AG04449 (cell line): ENCODE measurements at regions not wholly inside any gene's neighbourhood (a gene's known extent, or its start where the extent isn't known, plus 50 kb on each side); places are given as distances from the start of the nearest gene placed in this dataset.
"Not testable (repeated sequence)": the region's sequence is repeated elsewhere in the genome, so short reads cannot be mapped to it uniquely, and the experiment has no call there.

Experiments used
- CTCF ChIA-PET: fragments of 350-600 bp; formaldehyde crosslinking; extraction: SDS; loops from one replicate; lab custom pipeline; 2021; ENCODE audit warnings: antibody characterized with exemption; lab: Yijun Ruan, JAX
- POLR2A ChIA-PET: fragments of 400-600, 350-600 bp; formaldehyde crosslinking; extraction: SDS; loops from one replicate; lab custom pipeline; 2020; ENCODE audit warnings: antibody characterized with exemption, inconsistent platforms; lab: Yijun Ruan, JAX
- DNase-seq: peaks from one replicate; pipeline ENCODE4 v3.0.0-alpha.2; 2010; ENCODE audit warnings: low read depth, low spot score
- H3K4me3 ChIP-seq: 2 replicates; pipeline ENCODE4 v1.5.1; 2011; ENCODE audit warnings: low read depth, mild to moderate bottlenecking, control low read depth, low read length
- CTCF ChIP-seq: IDR thresholded peaks from one replicate; pipeline ENCODE4 v1.5.1; 2011; ENCODE audit warnings: mild to moderate bottlenecking, moderate library complexity, low read length, control low read depth, inconsistent platforms; ENCODE audit not compliant: insufficient read depth; ENCODE audit errors: missing control alignments

DNA sequence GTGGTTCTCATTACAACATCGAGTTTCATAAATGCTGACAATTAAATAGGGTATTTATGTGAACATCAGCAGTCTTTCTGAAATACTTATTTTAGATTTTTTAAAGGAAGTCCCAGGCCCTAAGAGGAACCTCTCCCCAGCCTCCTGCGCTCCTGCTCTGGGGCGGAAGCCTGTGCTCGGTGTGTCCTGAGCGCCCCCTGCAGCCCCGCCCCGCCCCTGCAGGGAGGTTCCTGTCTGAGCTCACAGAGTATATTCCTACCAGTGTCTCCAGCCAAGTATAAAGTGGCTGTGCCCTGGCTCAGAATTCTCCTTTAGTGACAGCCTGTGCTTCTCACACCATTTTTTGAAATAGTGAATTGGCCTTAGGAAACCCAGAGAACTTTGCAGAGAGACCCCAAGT lies 567.9 kb downstream of the GOLGA6L6 start:
- H3K4me3 ChIP-seq, result no peak overlapping the region
- ChIA-PET CTCF (no interaction called here), POLR2A (no interaction called here)
- no peak for TF ChIP-seq CTCF
- no peak for DNase-seq

DNA sequence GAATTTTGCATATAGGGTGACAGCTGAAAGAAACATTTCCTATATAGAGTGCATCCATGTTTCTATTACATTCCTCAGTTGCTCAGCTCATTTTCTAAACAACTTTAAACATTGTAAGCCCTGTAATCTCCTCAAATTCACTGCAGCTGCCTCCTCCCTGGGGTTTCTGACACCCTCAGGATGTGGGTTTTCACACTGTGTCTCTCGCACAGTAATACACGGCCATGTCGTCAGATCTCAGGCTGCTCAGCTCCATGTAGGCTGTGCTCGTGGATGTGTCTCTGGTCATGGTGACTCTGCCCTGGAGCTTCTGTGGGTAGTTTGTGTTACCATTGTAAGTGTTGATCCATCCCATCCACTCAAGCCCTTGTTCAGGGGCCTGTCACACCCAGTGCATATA lies 569.0 kb downstream of the GOLGA6L6 start:
- CTCF ChIA-PET, H3K4me3 ChIP-seq, POLR2A ChIA-PET, DNase-seq: not testable (repeated sequence)

- CTCF ChIA-PET, POLR2A ChIA-PET: not testable (repeated sequence)
Observed at GRCh38 chr15:19965574-19965973, 576.0 kb downstream of the GOLGA6L6 start.

GRCh38 chr15:19964480-19964879 lies 577.1 kb downstream of the GOLGA6L6 start:
- DNase-seq, CTCF ChIA-PET, POLR2A ChIA-PET, H3K4me3 ChIP-seq: not testable (repeated sequence)

More at GRCh38 chr15:19965574-19965973, 576.0 kb downstream of the GOLGA6L6 start:
- not testable (repeated sequence) for DNase-seq, H3K4me3 ChIP-seq

DNA sequence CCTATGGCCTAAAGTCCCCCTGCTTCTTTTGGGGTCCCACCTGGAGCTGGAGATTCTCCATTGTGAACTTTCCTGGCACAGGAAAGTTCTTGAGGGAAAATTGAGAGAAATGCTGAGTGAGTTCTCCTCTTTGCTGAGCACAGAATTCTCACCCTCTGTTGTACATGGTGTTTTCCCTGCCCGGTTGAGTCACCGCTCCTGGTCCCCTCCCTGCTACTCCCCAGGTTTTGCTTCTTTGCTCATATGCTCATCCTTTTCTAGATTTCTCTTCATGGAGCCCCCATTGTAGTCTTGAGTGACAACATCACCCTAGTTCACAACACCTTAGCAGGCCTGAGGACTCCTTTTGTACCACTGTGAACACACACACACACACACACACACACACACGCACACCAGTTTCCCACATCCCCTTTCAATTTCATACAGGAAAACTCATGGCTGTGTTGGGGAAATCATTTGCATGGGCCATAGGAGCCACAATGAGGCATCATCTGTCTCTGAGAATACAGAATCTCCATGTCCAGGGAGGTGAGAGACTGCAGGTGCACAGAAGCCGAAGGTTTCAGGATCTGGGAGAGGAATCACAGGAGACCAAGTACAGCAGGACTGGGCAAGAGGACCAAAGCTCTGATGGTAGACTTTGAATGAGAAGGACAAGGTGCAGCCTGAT lies 585.3 kb downstream of the GOLGA6L6 start:
- H3K4me3 ChIP-seq, result no peak overlapping the region
- ChIA-PET CTCF (no interaction called here), POLR2A (no interaction called here)
- TF ChIP-seq CTCF, result no peak
- no peak for DNase-seq

DNA sequence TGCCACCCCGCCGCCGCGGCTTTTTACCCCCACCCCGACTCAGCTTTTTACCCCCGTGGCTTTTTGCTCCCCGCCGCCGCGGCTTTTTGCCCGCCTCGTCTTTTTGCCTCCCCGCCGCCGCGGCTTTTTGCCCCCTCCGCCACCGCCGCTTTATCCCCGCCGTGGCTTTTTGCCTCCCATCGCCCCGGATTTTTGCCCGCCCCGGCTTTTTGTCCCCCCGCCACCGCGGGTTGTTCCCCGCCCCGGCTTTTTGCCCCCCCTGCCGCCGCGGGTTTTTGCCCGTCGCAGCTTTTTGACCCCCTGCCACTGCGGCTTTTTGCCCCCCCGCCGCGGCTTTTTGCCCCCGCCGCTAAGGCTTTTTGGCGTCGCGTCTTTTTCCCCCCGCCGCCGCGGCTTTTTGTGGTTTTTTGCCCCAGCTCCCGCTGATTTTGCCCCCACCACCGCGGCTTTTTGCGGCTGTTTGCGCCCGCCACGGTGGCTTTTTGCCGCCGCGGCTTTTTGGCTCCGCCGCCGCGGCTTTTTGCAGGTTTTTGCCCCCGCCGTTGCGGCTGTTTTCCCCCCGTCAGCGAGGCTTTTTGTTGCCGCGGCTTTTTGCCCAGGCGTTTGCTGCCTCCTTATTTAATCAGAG lies 597.2 kb downstream of the GOLGA6L6 start:
- no peak for TF ChIP-seq CTCF
- no peak for DNase-seq
- H3K4me3 ChIP-seq, result no peak overlapping the region
- ChIA-PET CTCF (no interaction called here), POLR2A (no interaction called here)

GRCh38 chr15:19943515-19943914 lies 598.1 kb downstream of the GOLGA6L6 start:
- ChIA-PET POLR2A (no interaction called here), CTCF (no interaction called here)
- DNase-seq, result no peak
- H3K4me3 ChIP-seq, result no peak overlapping the region
- TF ChIP-seq CTCF, result no peak

GRCh38 chr15:19903281-19903680 lies 638.3 kb downstream of the GOLGA6L6 start:
- DNase-seq, H3K4me3 ChIP-seq, POLR2A ChIA-PET, CTCF ChIA-PET: not testable (repeated sequence)

GRCh38 chr15:19902388-19902787 lies 639.2 kb downstream of the GOLGA6L6 start:
- CTCF ChIA-PET, POLR2A ChIA-PET, H3K4me3 ChIP-seq, DNase-seq: not testable (repeated sequence)

GRCh38 chr15:19901414-19901813 lies 640.2 kb downstream of the GOLGA6L6 start:
- POLR2A ChIA-PET, DNase-seq, CTCF ChIA-PET: not testable (repeated sequence)

More at GRCh38 chr15:19901414-19901813, 640.2 kb downstream of the GOLGA6L6 start:
- H3K4me3 ChIP-seq, result not testable (repeated sequence)
